HG03558 (cell line): ENCODE measurements at regions not wholly inside any gene's neighbourhood (a gene's known extent, or its start where the extent isn't known, plus 50 kb on each side); places are given as distances from the start of the nearest gene placed in this dataset.

Experiments used
- ATAC-seq: cut with Tn5 transposase; IDR thresholded peaks from one replicate; pipeline ENCODE4 v1.9.1; 2021; ENCODE audit warnings: moderate number of reproducible peaks; ENCODE audit not compliant: unreplicated experiment; ENCODE audit errors: extremely low read depth

DNA sequence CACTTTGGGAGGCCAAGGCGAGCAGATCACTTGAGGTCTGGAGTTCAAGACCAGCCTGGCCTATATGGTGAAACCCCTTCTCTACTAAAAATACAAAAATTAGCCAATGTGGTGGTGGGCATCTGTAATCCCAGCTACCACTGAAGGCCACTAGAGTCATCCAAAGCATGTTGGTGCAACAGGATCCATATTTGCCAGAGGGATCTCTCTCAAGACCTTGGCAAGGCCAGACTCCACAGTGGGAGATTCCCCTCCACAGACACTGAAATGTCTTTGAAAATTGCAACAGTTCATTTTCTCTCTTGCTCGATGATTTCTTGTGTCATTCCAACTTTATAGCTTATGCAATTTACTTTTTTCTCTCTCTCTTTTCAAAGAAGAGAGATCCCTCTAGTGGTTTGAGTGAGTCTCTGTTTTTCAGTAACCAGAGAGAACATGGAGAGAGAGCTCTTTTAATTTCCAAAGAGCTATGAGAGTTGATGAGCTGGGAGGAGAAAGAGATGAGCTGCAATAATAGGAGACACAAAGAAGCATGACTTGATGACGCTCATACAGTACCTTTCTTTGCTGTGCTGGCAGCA is 176.8 kb upstream of the USP25 start:
- no peak for ATAC-seq

DNA sequence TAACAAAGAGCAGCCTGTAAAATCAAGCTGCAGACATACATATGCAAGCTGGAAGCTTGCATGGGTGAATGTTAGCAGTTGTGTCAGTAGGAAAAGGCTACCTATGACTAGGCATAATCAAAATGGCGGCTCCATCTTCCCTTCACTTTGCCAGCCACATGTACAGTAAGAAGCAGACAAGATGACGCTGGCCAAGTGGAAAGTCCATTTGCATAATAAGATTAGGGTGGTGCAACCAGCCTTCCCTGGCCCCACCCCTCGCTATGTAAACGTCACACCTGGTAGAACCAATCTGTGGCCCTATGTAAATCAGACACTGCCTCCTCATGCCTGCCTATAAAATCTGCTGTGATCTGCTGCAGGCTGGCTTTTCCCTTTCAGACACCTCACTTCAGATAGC is 171.9 kb upstream of the USP25 start:
- no peak for ATAC-seq

DNA sequence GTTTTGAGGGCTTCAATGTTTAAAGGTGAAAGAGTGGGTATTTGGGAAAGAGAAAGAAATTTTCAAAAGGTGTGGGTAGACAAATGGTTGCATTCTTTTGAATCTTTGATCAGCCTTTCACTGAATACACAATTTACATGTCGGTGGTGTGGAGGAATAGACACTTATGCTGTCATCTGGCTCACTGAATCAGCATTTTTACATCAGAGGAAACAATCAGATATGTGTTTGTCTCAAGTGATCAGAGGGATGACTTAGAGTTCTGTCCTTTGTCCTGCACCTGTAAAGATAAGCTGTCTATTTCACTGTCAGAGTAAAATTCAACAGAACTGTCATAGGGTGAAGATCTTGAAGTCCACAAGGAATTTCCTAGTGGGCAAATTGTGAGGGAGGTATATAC is 170.9 kb upstream of the USP25 start:
- ATAC-seq: no peak

DNA sequence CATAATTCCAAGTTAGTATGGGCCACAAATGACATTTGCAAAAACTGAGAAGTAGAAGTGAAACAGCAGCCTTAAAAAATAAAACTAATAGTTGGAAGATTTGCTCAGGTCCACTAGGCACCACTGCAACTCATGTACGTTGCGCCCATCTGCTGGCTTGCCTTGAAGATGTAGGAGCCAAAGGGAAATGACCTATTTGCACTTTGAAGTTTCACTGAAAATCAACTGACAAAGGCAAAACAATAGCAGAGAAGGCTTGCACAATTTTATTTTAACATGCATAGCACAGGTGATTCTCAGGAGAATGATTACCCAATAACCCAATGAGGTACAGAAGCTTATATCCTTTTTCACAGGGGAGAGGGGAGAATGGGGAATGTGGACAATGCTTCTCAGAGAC is 170.1 kb upstream of the USP25 start:
- ATAC-seq: no peak

DNA sequence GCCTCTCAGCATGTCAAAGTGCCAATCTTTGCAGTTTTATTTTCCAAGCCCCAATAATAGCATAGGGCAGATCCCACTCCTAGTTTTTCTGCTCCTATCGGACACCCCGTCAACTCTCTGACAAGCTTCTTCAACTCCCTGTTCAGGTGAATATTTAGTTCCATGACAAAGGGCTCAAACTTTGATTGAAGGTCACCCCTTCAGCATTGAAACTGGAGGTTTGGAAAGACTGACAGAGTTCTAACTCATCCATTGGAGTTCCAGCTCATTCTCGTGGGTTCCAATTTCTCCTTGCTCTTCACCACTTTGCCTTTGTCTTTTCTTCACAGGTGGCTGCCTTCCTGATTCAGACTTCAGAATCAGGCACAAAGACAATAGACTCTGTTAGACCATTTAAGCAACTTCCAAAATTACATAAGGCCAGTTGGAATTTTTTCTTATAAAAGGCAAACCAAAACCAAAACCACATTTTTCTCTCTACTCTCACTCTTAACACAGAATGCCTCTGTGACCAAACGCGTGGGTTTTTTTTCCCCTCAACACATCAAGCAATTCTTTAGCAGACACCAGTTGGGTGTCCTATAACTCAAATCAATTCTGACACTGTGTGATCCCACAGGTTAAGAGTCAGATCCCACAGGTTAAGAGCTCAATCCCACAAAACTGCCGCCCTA is 169.3 kb upstream of the USP25 start:
- ATAC-seq: no peak

DNA sequence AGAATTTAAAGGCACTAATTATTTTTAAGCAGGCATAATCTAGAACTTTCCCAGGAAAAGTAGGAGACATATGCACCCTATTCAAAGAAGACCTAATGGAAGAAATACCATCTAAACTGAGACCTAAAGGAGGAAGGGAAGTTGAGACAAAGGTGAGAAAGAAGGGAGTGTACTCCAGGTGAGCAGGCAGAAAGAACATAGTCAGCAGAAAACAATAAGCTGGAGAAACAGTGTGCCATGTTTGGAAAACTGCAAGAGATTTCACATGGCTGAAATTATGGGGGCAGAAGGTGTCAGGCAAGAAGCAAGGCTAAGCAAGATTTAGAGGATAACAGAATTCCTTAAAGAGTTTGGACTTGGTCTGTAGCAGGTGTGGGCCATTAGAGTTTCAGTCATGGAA is 167.0 kb upstream of the USP25 start:
- no peak for ATAC-seq

DNA sequence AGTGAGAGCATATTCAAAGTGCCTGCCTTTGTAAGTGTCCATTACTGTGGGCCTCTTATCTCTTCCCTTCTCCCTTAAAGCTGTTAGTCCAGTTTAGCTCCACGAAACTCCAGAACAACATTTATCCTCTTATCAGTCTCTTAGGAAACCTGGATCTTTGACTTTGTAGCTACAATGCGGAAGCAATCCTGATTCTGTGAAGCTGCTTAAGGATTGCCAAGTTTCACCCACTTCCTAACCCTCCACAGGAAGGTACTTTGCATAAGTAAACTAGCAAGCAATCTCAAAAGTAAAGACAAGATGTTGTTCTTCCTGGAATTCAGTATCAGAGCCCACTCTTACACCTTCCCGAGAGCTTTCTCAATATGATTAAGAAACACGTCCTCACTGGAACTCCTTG is 164.9 kb upstream of the USP25 start:
- no peak for ATAC-seq

DNA sequence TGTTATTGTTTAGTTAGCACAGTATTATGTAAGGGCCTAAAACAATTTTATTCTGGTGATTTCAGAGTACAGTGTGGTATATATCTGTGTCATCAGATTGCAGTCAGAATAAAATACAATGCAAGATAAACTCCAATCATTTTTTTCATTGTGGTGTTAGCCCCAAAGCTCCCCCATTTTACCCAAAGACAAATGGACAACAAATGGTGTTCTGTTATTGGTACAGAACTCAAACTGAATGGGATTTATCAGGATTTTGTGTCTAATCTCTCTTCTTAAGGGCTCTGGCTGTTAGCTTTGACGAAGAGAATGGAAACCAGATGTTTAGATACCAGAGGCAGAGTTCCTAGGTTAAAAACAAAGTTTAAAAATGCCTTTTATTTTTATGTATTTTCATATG is 163.1 kb upstream of the USP25 start:
- ATAC-seq: no peak

DNA sequence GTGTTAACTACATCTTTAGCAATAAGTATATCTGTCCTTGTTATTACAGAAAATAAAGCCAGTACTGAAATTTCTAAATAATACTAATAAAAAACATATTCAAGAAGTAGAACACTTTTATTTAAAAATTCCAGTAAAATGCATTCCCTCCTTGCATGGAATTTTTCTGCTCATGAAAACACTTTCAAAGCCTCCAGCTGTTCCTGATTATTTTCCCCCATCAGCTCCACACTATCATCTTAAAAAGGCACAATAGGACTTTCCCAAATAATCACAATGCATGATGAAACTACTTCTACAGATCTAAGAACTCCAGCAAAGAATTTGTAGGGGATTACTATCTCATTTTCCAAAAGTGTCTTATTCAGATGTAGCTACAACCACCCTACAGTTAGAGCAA is 162.6 kb upstream of the USP25 start:
- no peak for ATAC-seq

DNA sequence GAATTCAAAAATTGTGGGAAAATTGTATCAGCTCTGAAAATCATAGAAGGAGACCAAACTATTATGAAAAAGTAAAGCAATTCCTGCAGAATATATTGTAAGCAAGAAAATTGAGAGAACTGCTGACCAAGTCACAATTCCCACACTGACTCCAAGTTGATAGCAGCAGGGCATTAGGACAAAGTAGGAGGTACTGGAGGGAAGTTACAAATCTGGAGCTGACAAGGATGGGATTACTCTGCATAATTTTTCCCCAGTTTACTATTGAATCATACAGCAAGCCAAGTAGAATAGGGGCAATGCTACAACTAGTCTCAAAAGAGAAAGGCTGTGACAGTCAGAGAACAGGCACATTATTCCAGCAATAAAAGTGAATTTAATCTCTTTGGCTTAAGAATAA is 161.3 kb upstream of the USP25 start:
- ATAC-seq: no peak

DNA sequence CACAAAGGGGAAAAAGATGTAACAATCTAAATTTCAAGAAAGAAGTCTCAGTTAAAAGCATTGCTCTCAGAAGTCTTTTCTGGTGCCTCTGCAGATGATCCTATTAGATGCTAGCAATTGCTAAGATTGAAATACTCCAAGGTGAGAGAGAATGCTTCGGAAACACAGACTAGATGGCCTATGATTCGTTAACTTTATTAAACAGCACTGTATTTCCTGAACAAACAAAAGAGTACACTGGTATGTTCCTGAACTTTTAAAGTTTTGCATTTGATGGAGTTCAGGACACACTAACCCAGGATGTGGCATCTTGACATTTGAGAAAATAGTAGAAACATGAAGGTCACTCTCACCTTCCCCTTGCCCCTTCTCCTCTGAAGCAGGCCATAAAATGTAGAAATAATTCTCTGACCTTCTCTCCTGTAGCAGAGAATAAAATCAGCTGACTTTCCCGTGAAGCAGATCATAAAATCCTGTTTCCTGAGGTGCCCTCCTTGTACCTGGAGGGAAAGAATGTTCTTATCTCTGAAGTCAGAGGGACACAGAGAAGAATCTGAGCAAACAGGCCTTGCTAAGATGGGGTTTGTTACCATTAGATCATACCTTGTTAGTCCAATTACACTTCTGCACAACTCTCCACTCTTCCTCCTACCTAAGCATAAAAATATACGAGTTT is 142.9 kb upstream of the USP25 start:
- no peak for ATAC-seq

DNA sequence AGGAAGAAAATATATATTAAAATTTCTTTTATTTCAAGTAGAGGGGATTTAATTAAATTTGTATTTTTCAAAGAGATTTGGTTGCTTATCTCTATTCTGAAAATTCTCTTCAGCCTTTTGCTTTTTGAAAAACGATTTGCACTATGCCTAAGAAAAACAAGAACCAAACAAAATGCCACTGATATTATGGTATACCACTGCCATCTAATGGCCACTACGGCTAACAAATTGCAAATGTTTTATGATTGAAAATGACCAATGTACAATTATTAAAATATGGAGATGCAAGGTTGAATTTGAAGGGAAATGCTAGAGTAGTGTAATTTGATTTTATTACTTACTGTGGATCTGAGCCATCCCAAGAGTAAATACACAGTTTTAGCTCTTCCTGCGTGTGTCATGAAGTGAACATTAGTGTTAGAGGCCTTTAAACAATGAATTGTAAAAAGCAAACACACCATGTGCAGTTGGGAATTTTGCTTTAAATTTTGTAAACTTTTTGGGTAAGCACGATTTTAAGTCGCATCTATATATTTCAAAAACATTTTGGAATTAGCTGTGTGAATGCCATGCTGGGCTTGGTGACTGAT is 137.4 kb upstream of the USP25 start:
- no peak for ATAC-seq

DNA sequence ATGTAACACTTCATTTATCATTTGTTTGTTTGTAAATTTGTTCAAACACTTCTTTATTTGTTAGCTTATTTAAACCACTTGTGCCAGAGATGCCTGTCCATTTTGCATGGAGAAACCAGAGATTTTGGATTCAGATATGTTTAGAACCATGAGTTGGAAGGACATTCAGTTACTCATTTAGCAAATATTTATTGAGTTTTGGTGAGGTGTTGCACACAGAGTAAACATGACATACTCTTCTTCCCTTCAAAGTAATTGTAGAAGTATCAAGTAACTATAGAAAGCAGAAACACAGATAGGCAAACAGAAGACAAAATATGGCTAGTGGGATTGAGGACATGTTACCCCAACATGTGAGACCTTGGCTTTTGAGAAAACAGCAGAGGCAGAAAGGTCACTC is 136.8 kb upstream of the USP25 start:
- ATAC-seq: no peak

DNA sequence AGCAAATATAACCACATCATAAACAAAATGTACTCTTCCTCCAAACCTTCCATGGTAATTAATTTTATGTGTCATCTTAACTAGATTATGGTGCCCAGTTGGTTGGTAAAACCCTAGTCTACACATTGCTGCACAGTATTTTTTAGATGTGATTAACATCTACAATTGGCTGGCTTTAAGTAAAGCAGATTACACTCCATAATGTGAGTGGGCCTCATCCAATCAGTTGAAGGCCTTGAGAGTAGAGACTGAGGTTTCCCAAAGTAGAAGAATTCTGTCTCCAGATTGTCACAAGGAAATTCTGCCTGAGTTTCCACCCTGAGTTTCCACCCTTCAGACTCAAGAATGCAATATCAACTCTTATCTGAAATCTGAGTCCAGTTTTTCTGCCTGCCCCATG is 128.4 kb upstream of the USP25 start:
- no peak for ATAC-seq

DNA sequence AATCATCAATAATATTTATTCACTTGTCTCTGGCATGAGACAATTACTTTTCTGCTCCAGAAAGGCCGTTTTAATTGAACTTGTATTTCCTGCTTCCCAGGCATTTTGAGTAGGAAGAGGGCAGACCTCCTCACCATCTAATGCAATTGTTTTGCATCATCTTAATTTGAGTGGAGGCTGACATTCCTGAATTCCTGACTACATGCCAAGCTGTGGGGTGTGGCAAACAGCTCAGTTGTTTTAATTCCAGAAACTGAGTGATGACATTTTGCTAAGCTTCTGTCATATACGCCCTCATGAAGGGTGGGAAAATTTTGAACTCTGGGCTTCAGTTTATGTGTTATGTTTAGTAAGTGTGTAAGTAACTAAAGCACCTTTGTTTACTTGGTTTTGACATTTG is 125.4 kb upstream of the USP25 start:
- ATAC-seq: no peak

DNA sequence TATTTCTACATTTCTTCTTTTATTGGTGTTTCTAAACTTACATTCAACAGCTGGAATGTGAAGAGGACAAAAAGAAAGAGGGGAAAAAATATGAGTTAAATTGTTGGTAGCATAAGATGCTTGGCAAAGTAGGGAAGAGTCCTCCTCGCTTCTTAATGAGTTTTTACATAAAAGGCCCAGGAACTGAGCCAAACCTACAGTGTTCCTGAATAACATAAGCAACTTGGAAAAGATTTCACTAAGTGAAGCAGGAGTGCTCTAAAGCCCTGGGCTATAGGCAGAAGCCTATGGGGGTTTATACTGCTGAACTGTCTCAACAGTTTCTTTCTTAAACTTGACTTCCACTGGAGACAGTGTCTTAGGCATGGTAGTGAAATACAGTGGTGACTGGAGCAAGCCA is 115.0 kb upstream of the USP25 start:
- no peak for ATAC-seq

DNA sequence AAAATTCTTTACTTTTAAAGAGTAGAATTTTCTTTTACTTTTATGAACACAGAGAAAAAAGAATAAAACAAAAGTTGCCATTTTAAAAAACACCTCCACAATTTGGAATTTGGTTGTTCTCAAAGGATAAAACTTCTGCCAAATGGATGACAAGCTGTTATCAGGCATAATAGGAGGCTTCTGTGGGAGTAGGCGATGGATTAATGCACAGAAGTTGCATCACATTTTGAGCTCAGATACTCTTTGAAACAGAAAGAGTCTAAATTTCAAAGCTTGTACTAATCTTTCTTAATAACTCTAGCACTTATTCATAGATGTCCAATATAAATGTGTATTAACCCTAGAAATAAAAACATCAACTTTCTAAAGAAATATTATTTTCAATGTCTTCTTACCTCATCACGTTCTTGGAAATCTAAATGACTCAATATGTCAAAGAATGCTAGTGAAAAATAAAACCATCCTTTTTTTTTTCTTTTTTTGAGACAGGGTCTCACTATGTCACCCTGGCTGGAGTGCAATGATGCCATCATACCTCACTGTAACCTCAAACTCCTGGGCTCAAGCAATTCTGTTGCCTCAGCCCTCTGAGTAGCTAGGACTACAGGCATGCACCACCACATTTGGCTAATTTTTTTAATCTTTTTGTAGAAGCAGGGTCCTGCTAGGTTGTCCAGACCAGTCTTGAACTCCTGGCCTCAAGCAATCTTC is 112.8 kb upstream of the USP25 start:
- no peak for ATAC-seq

DNA sequence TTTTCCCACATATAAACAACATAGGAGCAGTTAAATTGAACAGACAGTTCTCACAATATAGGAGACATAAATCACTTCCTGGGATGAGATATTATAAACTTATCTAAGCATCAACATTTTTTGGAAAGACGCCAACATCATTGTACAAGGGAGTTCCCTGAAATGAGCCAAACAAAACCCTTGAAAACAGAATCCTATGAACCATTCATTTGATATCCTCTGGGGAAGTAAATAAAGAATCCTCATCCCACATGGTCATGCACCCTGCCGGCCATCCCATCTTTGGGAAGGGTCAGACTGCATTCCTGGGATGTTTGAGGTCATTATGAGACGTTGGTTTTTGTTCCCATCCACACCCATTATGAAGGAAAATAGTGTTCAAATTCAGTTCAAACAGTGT is 111.8 kb upstream of the USP25 start:
- ATAC-seq: no peak

DNA sequence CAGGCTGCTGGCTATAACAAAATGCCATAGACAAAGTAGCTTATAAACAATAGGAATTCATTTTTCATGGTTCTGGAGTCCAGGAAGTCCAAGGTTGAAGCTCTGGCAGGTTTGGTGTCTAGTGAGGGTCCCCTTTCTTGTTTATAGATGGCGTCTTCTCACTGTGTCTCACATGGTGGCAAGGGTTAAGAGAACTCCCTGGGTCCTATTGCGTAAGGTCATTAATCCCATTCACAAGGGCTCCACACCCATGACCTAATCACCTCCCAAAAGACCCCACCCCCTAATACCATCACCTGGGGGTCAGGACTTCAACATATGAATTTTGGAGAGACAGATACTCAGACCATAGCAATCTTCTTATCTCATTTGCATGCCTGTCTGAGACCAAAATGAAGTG is 108.9 kb upstream of the USP25 start:
- ATAC-seq: no peak

DNA sequence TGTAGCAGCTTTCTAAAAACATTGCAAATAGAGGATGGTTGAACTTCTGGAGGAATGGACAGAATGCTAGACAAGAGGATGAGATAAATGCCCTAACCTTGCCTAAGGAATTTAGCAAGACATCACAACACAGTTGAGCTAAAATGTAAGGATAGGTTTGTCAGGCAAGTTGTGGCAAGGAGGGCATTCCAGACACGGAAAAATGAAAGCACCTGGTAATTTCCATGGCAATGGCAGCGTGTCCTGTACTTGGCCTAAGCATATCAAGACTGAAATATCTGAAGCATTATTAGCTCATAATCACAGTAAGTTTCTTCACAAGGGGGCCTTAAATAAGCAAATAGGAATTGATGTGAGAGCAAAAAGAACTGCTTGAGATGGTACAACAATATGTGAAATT is 105.1 kb upstream of the USP25 start:
- ATAC-seq: no peak

DNA sequence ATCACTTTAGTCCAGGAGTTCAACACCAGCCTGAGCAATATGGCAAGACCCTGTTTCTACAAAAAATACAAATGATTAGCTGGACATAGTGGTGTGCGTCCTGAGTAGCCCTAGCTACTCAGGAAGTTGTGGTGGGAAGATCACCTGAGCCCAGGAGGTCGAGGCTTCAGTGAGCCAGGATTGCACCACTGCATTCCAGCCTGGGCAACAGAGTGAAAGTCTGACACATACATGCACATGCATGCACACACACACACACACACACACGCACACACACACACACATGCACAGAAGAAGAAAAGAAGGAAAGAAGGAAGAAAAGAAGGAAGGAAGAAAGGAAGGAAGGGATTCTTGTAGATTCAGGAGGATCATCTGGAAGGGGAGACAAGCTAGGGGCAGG is 104.4 kb upstream of the USP25 start:
- no peak for ATAC-seq
